IgD-negative memory B cell (primary cell): ENCODE measurements at regions not wholly inside any gene's neighbourhood (a gene's known extent, or its start where the extent isn't known, plus 50 kb on each side); places are given as distances from the start of the nearest gene placed in this dataset.

Experiments used
- H3K27ac Mint-ChIP-seq, 3 donors: one replicate each; pipeline ENCODE4 v1.8.0; 2020 to 2022; ENCODE audit warnings: mild to moderate bottlenecking in 3 of 3, mixed read lengths in 3 of 3, moderate library complexity in 1 of 3
- H3K27me3 Mint-ChIP-seq: one replicate; pipeline ENCODE4 v1.8.0; 2021; ENCODE audit warnings: mixed read lengths
- H3K36me3 Mint-ChIP-seq: one replicate; pipeline ENCODE4 v1.8.0; 2020; ENCODE audit warnings: mild to moderate bottlenecking, mixed read lengths
- H3K4me1 Mint-ChIP-seq, 3 donors: one replicate each; pipeline ENCODE4 v1.8.0; 2020 to 2022; ENCODE audit warnings: mixed read lengths in 3 of 3, mild to moderate bottlenecking in 1 of 3
- H3K4me3 Mint-ChIP-seq, 4 donors: one replicate each; pipeline ENCODE4 v1.8.0; 2020 to 2022; ENCODE audit warnings: mild to moderate bottlenecking in 4 of 4, mixed read lengths in 4 of 4, moderate library complexity in 3 of 4
- H3K9me3 Mint-ChIP-seq, 3 donors: one replicate each; pipeline ENCODE4 v1.8.0; 2020 to 2021; ENCODE audit warnings: mixed read lengths in 3 of 3, mild to moderate bottlenecking in 1 of 3

DNA sequence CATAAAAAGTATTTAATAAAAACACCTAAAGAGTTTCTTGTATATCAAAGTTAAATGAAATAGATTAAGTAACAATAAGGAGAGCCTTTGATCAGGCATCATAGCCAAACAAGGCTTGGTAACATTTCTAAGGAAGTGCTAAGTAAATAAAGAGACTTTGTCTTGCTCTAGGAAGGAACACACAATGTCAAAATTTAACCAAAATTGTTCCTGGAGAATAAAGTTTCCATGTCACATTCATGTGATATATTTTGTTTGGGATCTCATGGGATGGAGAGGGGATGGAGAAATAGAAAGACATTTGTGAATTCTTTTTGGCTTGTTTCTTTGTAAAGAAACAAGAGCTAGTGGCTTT lies 201.9 kb upstream of the DTNBP1 start:
- no peaks in the 10 kb centered on the region for H3K9me3 Mint-ChIP-seq
- no peak overlapping the region for H3K27ac Mint-ChIP-seq
- no peak overlapping the region for H3K4me3 Mint-ChIP-seq
- H3K4me1 Mint-ChIP-seq, result peaks cover 0 to 1% (median 0%) of the 10 kb centered on the region in 3 donors
- H3K36me3 Mint-ChIP-seq, result no peaks in the 10 kb centered on the region
- H3K27me3 Mint-ChIP-seq, result peaks cover 4% of the 10 kb centered on the region

DNA sequence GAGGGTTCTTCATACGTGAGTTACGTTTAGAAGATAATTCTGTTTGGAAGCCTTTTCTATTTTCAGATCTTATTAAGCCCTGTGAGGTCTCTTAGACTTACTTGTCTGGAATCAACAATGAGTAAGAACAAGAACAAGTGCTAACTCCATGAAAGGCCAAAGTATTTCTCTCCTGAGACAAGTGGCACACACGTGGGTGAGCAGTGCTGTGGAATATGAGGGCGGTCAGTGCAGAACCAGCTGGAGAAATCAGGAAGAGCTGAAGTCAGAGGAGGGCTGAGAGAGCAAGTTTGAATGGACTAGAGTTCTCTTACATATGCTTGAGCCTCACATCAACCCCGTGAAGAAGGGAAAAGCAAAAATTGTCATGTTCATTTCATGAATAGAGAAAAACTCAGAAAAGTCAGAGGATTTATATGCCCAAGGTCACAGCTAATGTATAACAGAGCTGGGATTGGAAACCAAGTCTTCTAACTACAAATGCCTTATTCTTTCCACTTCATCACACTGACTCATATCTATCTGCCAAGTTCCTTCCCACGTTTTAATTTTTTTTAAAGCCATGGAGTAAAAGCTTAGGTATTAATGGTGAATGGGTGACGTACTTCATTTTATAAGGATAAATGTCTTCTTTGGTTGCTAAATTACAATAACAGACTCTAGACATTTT lies 201.3 kb upstream of the DTNBP1 start:
- peaks cover 4% of the 10 kb centered on the region for H3K27me3 Mint-ChIP-seq
- no peaks in the 10 kb centered on the region for H3K9me3 Mint-ChIP-seq
- no peak overlapping the region for H3K27ac Mint-ChIP-seq
- H3K4me1 Mint-ChIP-seq, result peaks cover 0 to 1% (median 0%) of the 10 kb centered on the region in 3 donors
- no peaks in the 10 kb centered on the region for H3K36me3 Mint-ChIP-seq
- no peak overlapping the region for H3K4me3 Mint-ChIP-seq

DNA sequence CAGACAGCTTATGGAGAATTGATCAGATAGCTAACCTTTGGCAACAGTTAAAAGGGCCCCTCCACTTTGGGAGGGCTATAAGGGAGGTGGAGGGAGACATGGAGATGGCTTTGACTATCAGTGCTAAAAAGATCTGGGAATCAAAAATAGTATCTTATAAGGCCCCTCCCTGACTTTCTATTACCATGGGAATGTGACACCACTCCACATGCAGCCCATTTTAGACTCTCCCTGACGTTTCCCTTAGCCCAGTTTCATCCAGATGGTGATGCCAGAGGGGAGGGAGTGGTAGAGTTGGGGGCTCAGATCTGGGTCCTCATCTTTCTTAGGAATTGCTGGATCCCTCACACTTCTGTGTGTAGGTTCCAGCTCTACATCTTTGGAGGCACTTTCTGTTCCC lies 200.0 kb upstream of the DTNBP1 start:
- no peaks in the 10 kb centered on the region for H3K9me3 Mint-ChIP-seq
- no peak overlapping the region for H3K27ac Mint-ChIP-seq
- peaks cover 2% of the 10 kb centered on the region for H3K36me3 Mint-ChIP-seq

DNA sequence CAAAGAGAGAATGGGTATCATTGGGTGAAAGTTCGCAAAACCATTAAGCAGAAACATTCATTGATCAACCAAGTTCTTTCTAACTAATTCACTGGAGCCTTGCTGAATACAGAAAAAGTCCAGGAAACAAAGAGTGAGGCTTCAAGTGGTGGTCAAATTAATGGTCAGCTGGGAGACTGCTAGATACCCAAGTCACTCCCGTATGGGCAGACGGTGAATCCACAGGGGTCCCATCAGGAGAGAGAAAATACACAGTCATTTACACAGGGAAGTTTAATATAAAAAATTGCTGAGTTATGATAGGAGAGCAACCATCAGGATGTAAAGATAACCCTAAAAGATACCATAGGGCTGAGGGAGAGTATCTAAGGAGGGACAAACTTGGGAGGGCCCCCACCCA lies 198.7 kb upstream of the DTNBP1 start:
- H3K4me1 Mint-ChIP-seq, result no peaks in the 10 kb centered on the region
- H3K9me3 Mint-ChIP-seq, result no peaks in the 10 kb centered on the region
- peaks cover 5% of the 10 kb centered on the region for H3K27me3 Mint-ChIP-seq

More for the DNA sequence above, 200.0 kb upstream of the DTNBP1 start:
- Mint-ChIP-seq H3K4me3 (no peak overlapping the region), H3K4me1 (no peaks in the 10 kb centered on the region), H3K27me3 (peaks cover 3% of the 10 kb centered on the region)

DNA sequence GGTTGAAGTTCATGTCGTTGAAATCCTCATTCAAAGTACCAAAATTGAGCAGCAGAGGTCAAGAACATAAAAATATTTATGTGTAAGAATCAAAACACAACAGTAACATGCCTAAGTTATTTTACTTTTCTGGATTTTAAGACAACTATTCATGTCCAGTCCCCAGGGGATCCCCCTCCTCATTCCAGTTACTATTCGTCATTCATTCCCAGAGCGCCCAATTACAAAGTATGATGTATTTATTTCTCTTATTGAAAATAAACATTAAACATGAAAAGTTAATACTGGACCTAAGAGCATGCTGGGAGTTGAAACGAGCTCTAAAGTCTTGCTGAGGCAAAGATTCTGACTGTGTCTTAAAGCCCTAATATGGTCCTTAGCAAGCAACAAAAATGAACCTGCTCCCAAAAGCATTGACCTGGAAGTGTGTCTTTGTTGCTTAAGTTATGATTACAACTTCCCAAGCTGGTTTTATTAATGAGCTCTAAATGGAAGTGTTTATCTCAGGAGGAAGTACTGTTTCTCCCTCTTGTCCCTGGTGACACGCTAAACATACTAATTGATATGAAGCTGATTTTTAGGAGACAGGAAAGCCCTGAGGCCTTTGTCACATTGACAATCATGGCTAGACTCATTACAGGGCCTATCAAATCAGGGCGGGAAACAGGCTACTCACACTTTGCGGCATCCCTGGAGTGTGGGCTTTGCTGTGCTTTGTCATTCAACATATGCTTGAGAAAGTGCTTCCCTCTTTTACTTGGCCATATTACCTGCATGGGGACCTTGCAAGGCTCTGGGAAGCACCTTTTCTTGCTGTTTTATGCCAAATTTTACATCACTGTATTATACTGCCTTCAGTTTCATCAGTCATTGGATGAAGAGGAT lies 192.2 kb upstream of the DTNBP1 start:
- peaks cover 7% of the 10 kb centered on the region for H3K27me3 Mint-ChIP-seq
- H3K27ac Mint-ChIP-seq, result no peak overlapping the region
- H3K36me3 Mint-ChIP-seq, result peaks cover 5% of the 10 kb centered on the region
- H3K4me1 Mint-ChIP-seq, result peaks cover 0 to 2% (median 0%) of the 10 kb centered on the region in 3 donors
- no peaks in the 10 kb centered on the region for H3K9me3 Mint-ChIP-seq
- H3K4me3 Mint-ChIP-seq, result no peak overlapping the region

More for the DNA sequence above, 198.7 kb upstream of the DTNBP1 start:
- Mint-ChIP-seq H3K4me3 (no peak overlapping the region), H3K27ac (no peak overlapping the region), H3K36me3 (peaks cover 2% of the 10 kb centered on the region)

DNA sequence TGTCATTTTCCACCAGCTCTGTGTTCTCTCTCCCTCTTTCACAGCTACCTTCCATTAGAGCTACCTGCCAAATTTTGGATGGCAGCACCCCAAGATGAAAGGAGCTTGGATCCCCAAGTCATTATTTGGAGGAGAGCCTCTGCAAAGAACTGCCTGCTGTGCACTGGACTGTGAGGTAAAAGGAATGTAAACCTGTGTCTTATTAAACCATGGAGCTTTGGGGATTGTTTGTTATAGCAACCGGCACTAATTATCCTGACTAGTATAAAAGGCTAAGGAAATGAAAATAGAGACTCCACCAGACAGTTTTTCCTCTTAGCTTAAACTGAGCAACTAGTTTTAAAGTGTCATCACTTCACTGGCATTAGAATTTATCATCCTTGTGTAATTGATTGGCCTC lies 191.6 kb upstream of the DTNBP1 start:
- Mint-ChIP-seq H3K9me3 (no peaks in the 10 kb centered on the region), H3K4me1 (peaks cover 0 to 2% (median 0%) of the 10 kb centered on the region in 3 donors), H3K27ac (no peak overlapping the region), H3K36me3 (peaks cover 5% of the 10 kb centered on the region), H3K27me3 (peaks cover 7% of the 10 kb centered on the region), H3K4me3 (no peak overlapping the region)

DNA sequence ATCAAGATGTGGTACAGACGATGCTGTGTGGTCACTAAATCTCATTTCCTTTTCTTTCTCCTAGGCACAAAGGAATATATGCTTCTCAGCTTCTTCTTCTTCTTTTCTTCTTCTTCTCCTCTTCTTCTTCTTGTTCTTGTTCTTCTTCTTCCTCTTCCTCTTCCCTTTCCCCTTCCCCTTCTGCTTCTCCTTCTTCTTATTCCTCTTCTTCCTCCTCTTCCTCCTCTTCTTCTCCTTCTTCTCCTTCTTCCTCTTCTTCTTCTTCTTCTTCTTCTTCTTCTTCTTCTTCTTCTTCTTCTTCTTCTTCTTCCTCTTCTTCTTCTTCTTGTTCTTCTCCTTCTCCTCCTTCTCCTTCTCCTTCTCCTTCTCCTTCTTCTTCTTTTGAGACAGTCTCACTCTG lies 190.4 kb upstream of the DTNBP1 start:
- no peak overlapping the region for H3K27ac Mint-ChIP-seq
- H3K9me3 Mint-ChIP-seq, result no peaks in the 10 kb centered on the region
- H3K4me3 Mint-ChIP-seq, result no peak overlapping the region
- peaks cover 3% of the 10 kb centered on the region for H3K36me3 Mint-ChIP-seq
- peaks cover 7% of the 10 kb centered on the region for H3K27me3 Mint-ChIP-seq
- peaks cover 0 to 2% (median 0%) of the 10 kb centered on the region in 3 donors for H3K4me1 Mint-ChIP-seq

DNA sequence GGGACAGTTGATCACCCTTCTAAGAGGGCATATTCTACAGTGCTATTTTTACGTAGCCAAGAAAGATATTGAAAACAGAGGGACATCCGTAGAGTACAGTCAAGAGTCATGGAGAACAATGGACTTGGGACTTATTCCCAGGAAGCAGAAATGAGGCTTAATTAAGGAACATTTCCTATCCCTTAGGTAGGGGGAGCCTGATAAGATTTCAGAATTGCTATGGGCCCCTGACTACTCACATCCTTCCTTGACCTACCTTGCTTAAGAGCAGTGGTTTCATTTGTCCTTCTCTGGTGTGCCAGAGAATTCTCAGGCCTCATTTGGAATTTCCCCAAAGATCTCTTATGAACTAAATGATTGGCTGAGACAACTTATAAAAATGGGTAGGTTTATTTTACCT lies 189.5 kb upstream of the DTNBP1 start:
- Mint-ChIP-seq H3K9me3 (no peaks in the 10 kb centered on the region), H3K27ac (no peak overlapping the region), H3K4me1 (peaks cover 0 to 4% (median 0%) of the 10 kb centered on the region in 3 donors), H3K27me3 (peaks cover 5% of the 10 kb centered on the region), H3K4me3 (no peak overlapping the region), H3K36me3 (peaks cover 3% of the 10 kb centered on the region)

DNA sequence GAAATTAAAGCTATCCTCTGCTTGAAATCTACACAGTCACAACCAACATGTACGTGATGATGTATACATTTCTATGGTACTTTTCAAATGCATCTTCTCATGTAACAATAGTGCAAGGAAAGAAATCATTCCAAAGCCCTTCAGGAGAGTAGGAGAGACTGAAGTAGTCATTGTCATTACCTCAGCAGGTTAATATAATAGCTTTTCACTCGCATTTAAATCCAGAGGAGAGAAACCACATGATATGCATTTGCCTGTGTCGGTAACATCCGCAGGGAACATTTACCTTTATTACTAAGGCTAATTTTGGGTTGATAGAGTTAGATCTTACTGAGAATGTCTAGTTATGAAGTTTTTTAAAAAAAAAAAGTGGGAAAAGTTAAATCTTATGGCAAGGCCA lies 186.6 kb upstream of the DTNBP1 start:
- H3K36me3 Mint-ChIP-seq, result peaks cover under 1% of the 10 kb centered on the region
- H3K27me3 Mint-ChIP-seq, result peaks cover 4% of the 10 kb centered on the region
- no peak overlapping the region for H3K27ac Mint-ChIP-seq
- H3K4me1 Mint-ChIP-seq, result peaks cover 0 to 4% (median 0%) of the 10 kb centered on the region in 3 donors
- H3K9me3 Mint-ChIP-seq, result no peaks in the 10 kb centered on the region
- H3K4me3 Mint-ChIP-seq, result no peak overlapping the region

DNA sequence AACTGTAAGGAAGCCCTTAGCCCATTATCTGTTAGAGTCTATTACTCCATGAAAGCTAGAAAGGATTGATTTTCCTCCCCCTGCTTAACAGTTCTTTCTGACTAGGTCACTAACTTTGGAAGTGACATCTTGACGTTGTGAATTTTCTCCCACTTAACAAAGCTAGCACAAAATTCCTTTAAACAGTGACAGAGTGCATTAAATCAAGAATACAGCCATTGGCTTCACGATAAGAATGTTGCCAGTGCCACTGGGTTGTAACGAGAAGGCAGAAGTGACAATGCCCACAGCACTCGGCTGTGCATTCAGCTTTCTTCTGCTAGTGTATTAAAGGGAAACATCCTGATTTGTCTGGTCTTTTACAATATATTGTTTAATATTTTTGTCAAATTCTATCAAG lies 182.7 kb upstream of the DTNBP1 start:
- peaks cover 5% of the 10 kb centered on the region for H3K27me3 Mint-ChIP-seq
- H3K36me3 Mint-ChIP-seq, result no peaks in the 10 kb centered on the region
- H3K4me3 Mint-ChIP-seq, result no peak overlapping the region
- no peak overlapping the region for H3K27ac Mint-ChIP-seq
- peaks cover 0 to 2% (median 0%) of the 10 kb centered on the region in 3 donors for H3K4me1 Mint-ChIP-seq
- H3K9me3 Mint-ChIP-seq, result no peaks in the 10 kb centered on the region

DNA sequence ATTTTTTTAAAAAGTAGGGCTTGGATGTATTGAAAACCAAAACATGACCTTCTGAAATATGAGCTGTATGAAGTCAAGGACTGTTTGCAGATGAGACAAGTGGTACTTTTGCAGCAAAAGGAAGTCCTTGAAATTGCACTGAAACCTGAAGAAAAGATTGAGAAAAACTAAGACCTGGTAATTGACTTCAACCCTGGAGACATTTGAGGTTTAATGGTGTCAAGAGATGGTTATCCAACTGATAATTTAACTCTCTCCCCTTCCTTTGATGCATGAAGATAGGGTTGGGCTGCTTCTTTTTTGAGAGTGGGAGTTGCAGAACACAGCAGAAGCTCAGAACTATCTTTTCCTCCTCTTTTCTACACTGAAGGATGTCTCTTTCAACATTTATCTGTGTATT lies 180.9 kb upstream of the DTNBP1 start:
- H3K27ac Mint-ChIP-seq, result no peak overlapping the region
- H3K27me3 Mint-ChIP-seq, result peaks cover 5% of the 10 kb centered on the region
- no peaks in the 10 kb centered on the region for H3K9me3 Mint-ChIP-seq
- H3K4me1 Mint-ChIP-seq, result peaks cover 0 to 2% (median 0%) of the 10 kb centered on the region in 3 donors
- no peaks in the 10 kb centered on the region for H3K36me3 Mint-ChIP-seq
- H3K4me3 Mint-ChIP-seq, result no peak overlapping the region

DNA sequence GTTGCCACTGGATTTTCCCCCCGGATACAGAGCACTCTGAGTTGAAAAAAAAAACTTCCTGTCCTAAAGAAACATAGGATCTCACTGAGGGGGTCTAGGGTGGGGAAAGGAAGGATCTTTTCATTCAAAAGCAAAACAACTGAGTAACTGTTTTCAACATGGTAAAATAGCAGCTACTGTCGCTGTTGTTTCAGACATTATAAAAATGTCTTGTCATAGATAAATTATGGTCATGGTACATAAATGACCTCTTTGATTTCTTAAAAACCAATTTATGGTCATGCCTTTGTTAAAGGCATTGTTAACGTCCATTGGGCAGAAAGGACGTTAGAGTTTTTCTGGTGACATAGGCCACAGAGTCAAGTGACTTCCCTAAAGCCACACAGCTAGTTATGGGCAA lies 180.4 kb upstream of the DTNBP1 start:
- Mint-ChIP-seq H3K9me3 (no peaks in the 10 kb centered on the region), H3K27me3 (peaks cover 5% of the 10 kb centered on the region), H3K36me3 (no peaks in the 10 kb centered on the region), H3K4me1 (peaks cover 0 to 2% (median 0%) of the 10 kb centered on the region in 3 donors), H3K27ac (no peak overlapping the region), H3K4me3 (no peak overlapping the region)

DNA sequence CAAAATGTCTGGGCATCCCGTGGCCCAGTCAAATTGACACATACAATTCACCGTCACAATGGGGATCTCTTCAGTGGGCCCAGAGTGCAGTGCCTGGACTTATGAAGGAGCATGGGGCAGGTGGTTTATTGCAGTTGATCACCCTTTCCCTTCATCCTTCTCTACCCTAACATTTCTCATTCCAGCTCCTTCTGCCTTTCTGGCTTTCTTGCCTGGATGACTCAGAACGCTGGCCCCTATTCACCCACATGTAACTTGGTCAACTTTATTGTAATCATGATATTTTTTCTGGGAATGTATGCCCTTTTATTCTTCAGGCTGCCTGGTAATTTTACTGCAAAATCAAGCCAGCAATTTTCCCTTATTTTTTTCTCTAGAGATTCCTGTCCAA lies 179.9 kb upstream of the DTNBP1 start:
- Mint-ChIP-seq H3K4me1 (no peaks in the 10 kb centered on the region), H3K27ac (no peak overlapping the region), H3K36me3 (no peaks in the 10 kb centered on the region), H3K4me3 (no peak overlapping the region), H3K9me3 (no peaks in the 10 kb centered on the region), H3K27me3 (peaks cover 5% of the 10 kb centered on the region)

DNA sequence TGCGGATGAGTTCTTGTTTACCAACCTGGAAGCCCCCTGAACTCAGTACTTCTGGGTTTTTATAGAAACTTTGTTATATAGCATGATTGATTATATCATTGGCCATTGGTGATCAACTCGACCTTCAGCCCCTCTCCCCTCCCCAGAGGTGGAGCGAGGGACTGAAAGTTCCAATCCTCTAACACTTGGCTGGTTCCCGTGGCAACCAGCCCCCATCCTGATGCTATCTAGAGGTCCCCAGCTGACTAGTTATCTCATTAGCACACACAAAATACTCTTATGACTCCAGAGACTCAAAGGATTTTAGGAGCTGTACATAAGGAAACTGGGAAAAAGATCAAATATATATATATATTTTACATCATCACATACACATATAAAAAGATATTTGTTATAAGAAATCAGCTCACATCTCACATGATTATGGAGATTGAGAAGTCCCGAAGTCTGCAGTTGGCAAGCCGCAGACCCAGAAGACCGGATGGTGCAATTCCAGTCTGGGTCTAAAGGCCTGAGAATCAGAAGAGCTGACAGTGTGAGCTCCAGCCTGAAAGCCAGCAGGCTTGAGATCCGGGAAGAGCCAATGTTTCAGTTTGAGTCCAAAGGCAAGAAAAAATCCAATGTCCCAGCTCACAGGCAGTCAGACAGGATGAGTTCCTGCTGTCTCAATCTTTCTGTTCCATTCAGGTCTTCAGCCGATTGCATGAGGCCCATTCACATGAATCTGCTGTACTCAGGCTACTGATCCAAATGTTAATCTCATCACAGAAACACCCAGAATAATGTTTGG lies 179.3 kb upstream of the DTNBP1 start:
- Mint-ChIP-seq H3K4me1 (no peaks in the 10 kb centered on the region), H3K4me3 (no peak overlapping the region), H3K9me3 (no peaks in the 10 kb centered on the region), H3K36me3 (no peaks in the 10 kb centered on the region), H3K27me3 (peaks cover 5% of the 10 kb centered on the region), H3K27ac (no peak overlapping the region)

DNA sequence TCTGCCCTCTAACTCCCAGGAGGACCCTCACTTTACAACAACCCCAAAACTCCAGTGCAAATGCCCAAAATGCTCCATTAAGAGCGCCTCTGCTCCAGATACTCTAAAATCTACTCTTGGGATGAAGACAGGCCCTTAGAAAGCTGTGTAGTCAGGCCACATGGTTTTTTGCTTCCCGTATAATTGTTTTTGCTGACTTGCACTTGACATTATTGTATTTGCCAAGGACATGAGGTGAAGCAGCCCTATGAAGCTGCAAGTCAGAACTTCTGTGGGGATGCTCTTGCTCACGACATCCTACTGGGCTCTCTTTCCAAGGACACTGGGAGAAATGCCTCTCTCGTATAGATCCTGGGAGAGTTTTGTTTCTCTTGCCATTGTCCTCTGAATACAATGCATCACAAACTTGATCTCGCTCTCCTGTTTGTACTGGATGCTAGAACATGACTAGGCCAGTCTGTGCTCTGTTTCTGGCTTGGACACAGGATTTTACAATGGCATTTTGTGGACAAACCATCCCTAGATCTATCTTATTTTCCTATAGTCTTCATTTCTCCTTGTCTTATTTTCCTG lies 177.2 kb upstream of the DTNBP1 start:
- Mint-ChIP-seq H3K4me3 (no peak overlapping the region), H3K27me3 (peaks cover 5% of the 10 kb centered on the region), H3K4me1 (no peaks in the 10 kb centered on the region), H3K36me3 (no peaks in the 10 kb centered on the region), H3K9me3 (no peaks in the 10 kb centered on the region), H3K27ac (no peak overlapping the region)
